ENCODE measurements at regions not wholly inside any gene's neighbourhood (a gene's known extent, or its start where the extent isn't known, plus 50 kb on each side); places are given as distances from the start of the nearest gene placed in this dataset.
A peak's percentile ranks its signal among the peaks of the same experiment; 100 is the strongest.

DNA sequence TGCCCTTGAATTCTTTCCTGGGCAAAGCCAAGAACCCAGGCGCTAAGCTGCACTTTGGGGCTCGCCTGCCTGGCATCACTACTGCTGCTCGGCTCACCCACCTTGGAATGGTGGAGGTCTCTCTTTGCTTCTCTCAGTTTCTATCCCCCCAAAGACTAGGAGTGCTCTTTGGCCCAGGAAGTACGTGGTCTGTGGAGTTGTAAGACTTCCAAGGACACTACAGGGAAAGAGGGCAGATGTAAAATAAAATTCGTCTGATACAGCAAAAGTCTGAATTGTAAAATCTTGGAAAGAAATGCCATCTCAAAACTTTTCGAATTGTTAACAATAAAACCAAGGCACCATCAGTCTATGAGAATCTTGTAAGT, 52.5 kb upstream of the MAP1LC3B2 start:
- no peaks in the 10 kb centered on the region for H3K27me3 ChIP-seq (ENCODE audit: control insufficient read depth, insufficient read depth, low read length)
- H3K9me3 ChIP-seq (ENCODE audit: control insufficient read depth, insufficient read depth, low read depth, low read length), result no peaks in the 10 kb centered on the region
- no peak overlapping the region for H2AFZ ChIP-seq (ENCODE audit: low read length)
- TF ChIP-seq EZH2 (IDR thresholded peaks at IDR 0.05; ENCODE audit: low read length, missing control alignments), result no peak
- TF ChIP-seq, protein P1, sequence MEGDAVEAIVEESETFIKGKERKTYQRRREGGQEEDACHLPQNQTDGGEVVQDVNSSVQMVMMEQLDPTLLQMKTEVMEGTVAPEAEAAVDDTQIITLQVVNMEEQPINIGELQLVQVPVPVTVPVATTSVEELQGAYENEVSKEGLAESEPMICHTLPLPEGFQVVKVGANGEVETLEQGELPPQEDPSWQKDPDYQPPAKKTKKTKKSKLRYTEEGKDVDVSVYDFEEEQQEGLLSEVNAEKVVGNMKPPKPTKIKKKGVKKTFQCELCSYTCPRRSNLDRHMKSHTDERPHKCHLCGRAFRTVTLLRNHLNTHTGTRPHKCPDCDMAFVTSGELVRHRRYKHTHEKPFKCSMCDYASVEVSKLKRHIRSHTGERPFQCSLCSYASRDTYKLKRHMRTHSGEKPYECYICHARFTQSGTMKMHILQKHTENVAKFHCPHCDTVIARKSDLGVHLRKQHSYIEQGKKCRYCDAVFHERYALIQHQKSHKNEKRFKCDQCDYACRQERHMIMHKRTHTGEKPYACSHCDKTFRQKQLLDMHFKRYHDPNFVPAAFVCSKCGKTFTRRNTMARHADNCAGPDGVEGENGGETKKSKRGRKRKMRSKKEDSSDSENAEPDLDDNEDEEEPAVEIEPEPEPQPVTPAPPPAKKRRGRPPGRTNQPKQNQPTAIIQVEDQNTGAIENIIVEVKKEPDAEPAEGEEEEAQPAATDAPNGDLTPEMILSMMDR (conservative IDR thresholded peaks at IDR 0.05 in 1 of 2, IDR thresholded peaks at IDR 0.05 in 1 of 2; ENCODE audit: low read depth in 1 of 2, low read length in 2 of 2), result no peak
- H3K4me3 ChIP-seq (replicated peaks in 1 of 4; ENCODE audit: control extremely low read depth in 1 of 4, insufficient read depth in 1 of 4, low read depth in 3 of 4, low read length in 4 of 4), result no peak overlapping the region
- H3K79me2 ChIP-seq (ENCODE audit: control insufficient read depth, insufficient read depth, low read length), result no peaks in the 10 kb centered on the region
- no peak for DNase-seq (ENCODE audit: low read depth in 2 of 2)
- H4K20me1 ChIP-seq (ENCODE audit: control insufficient read depth, extremely low read depth, insufficient read depth, low read length), result no peaks in the 10 kb centered on the region
- H3K36me3 ChIP-seq (ENCODE audit: control insufficient read depth, insufficient read depth, low read length), result no peaks in the 10 kb centered on the region
- no peak overlapping the region for H3K9ac ChIP-seq (ENCODE audit: insufficient read depth, low read length)
- H3K4me1 ChIP-seq (ENCODE audit: control insufficient read depth, extremely low read depth, insufficient read depth, low read length), result no peaks in the 10 kb centered on the region
- H3K27ac ChIP-seq (ENCODE audit: insufficient read depth, low read length), result no peak overlapping the region
- H3K4me2 ChIP-seq (ENCODE audit: extremely low read depth, insufficient read depth, low read length), result no peak overlapping the region

DNA sequence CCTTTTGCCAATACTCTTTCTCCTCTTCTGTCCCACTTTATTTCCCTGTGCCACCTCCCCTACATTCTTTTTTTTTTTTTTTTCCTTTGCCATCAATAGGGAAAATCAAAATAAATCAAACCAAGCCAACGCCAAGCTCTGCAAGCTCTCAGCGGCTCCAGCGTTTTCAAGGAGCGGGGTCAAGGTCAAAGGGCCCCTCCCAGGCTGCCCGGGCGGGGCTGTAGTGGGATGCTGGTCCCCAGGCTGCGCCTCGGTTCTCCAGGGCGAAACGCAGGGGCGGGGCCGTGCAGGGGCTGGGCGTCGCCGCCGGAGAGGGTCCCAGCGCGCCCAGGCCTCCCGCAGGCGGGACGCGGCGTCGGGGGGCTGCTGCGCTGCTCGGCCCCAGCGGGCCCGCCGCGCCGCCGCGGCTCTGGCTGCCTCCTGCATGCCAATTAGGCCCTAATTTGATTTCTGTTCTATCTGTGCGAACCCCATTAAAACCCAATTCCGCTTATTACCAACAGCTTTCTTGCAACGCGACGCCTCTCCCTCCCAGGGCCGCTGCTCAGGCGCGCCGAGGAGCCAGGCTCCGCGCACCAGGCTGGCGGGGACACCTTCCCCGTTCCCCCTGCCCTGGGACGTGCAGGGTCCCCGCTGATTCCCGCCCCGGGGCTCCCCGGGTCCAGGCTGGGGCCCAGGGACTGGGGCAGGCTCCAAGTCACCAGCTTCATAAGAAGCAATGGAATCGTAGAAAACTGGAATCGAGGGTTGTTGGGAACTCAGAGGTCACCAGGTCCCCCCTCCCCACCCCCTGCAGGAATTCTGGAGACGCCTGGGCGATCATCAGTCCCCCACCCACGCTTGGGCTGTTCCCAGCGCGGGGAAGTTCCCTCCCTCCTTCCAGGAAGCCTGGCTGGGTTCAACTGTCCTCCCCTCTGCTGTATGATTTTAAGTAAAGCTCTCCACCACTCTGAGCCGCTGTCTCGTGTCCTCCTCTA, 50.7 kb upstream of the MAP1LC3B2 start:
- TF ChIP-seq, protein P1 (conservative IDR thresholded peaks at IDR 0.05 in 1 of 2, IDR thresholded peaks at IDR 0.05 in 1 of 2; ENCODE audit: low read depth in 1 of 2, low read length in 2 of 2), result no peak
- no peak for TF ChIP-seq EZH2 (IDR thresholded peaks at IDR 0.05; ENCODE audit: low read length, missing control alignments)
- H3K9ac ChIP-seq (ENCODE audit: insufficient read depth, low read length), result peak overlapping the region; percentile 38
- H3K79me2 ChIP-seq (ENCODE audit: control insufficient read depth, insufficient read depth, low read length), result no peaks in the 10 kb centered on the region
- peak; percentile 20 to 22 for DNase-seq (ENCODE audit: low read depth in 2 of 2)
- H3K4me3 ChIP-seq (replicated peaks in 1 of 4; ENCODE audit: control extremely low read depth in 1 of 4, insufficient read depth in 1 of 4, low read depth in 3 of 4, low read length in 4 of 4), result peak overlapping the region in 2 of 4 experiments; percentile 5 to 42
- no peaks in the 10 kb centered on the region for H3K27me3 ChIP-seq (ENCODE audit: control insufficient read depth, insufficient read depth, low read length)
- no peaks in the 10 kb centered on the region for H3K4me1 ChIP-seq (ENCODE audit: control insufficient read depth, extremely low read depth, insufficient read depth, low read length)
- H3K9me3 ChIP-seq (ENCODE audit: control insufficient read depth, insufficient read depth, low read depth, low read length), result no peaks in the 10 kb centered on the region
- peak overlapping the region; percentile 53 for H2AFZ ChIP-seq (ENCODE audit: low read length)
- no peaks in the 10 kb centered on the region for H4K20me1 ChIP-seq (ENCODE audit: control insufficient read depth, extremely low read depth, insufficient read depth, low read length)
- H3K36me3 ChIP-seq (ENCODE audit: control insufficient read depth, insufficient read depth, low read length), result no peaks in the 10 kb centered on the region
- no peak overlapping the region for H3K27ac ChIP-seq (ENCODE audit: insufficient read depth, low read length)
- peak overlapping the region; percentile 46 for H3K4me2 ChIP-seq (ENCODE audit: extremely low read depth, insufficient read depth, low read length)

Measured in fibroblast of lung (primary cell).